Glutamatergic neuron (in vitro differentiated cells): ENCODE measurements at regions not wholly inside any gene's neighbourhood (a gene's known extent, or its start where the extent isn't known, plus 50 kb on each side); places are given as distances from the start of the nearest gene placed in this dataset.

Source experiments
- DNase-seq: peaks from one replicate; pipeline ENCODE4 v3.0.0; 2022
- H3K27ac Mint-ChIP-seq: one replicate; pipeline ENCODE4 v1.8.0; 2020; ENCODE audit warnings: mild to moderate bottlenecking, mixed read lengths, inconsistent platforms; ENCODE audit not compliant: unreplicated experiment
- H3K27me3 Mint-ChIP-seq: one replicate; pipeline ENCODE4 v1.8.0; 2020; ENCODE audit warnings: mild to moderate bottlenecking, moderate library complexity, mixed read lengths, inconsistent platforms; ENCODE audit not compliant: unreplicated experiment
- H3K36me3 Mint-ChIP-seq: one replicate; pipeline ENCODE4 v1.8.0; 2020; ENCODE audit warnings: mild to moderate bottlenecking, mixed read lengths, inconsistent platforms; ENCODE audit not compliant: unreplicated experiment
- H3K4me1 Mint-ChIP-seq: one replicate; pipeline ENCODE4 v1.8.0; 2020; ENCODE audit warnings: mild to moderate bottlenecking, low read depth, mixed read lengths, inconsistent platforms; ENCODE audit not compliant: unreplicated experiment
- H3K4me3 Mint-ChIP-seq: one replicate; pipeline ENCODE4 v1.8.0; 2020; ENCODE audit warnings: mild to moderate bottlenecking, mixed read lengths, inconsistent platforms; ENCODE audit not compliant: unreplicated experiment
- H3K9me3 Mint-ChIP-seq: one replicate; pipeline ENCODE4 v1.8.0; 2020; ENCODE audit warnings: mild to moderate bottlenecking, moderate library complexity, mixed read lengths, inconsistent platforms; ENCODE audit not compliant: unreplicated experiment
- TF ChIP-seq, protein P1 (sequence below): fragments of 200-600 bp; sonication (generic); IDR thresholded peaks from one replicate; pipeline ENCODE4 v1.5.0; 2021; ENCODE audit not compliant: partially characterized antibody, unreplicated experiment

GRCh38 chr2:163515836-163516235 is 220.0 kb downstream of the FIGN start:
- Mint-ChIP-seq H3K27me3 (no peaks in the 10 kb centered on the region), H3K27ac (no peak overlapping the region)
- no peak for DNase-seq

GRCh38 chr2:163505281-163505680 is 230.5 kb downstream of the FIGN start:
- no peak overlapping the region for H3K27ac Mint-ChIP-seq
- TF ChIP-seq, protein P1, sequence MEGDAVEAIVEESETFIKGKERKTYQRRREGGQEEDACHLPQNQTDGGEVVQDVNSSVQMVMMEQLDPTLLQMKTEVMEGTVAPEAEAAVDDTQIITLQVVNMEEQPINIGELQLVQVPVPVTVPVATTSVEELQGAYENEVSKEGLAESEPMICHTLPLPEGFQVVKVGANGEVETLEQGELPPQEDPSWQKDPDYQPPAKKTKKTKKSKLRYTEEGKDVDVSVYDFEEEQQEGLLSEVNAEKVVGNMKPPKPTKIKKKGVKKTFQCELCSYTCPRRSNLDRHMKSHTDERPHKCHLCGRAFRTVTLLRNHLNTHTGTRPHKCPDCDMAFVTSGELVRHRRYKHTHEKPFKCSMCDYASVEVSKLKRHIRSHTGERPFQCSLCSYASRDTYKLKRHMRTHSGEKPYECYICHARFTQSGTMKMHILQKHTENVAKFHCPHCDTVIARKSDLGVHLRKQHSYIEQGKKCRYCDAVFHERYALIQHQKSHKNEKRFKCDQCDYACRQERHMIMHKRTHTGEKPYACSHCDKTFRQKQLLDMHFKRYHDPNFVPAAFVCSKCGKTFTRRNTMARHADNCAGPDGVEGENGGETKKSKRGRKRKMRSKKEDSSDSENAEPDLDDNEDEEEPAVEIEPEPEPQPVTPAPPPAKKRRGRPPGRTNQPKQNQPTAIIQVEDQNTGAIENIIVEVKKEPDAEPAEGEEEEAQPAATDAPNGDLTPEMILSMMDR: no peak
- DNase-seq: no peak
- no peaks in the 10 kb centered on the region for H3K36me3 Mint-ChIP-seq
- H3K4me3 Mint-ChIP-seq: no peak overlapping the region
- H3K9me3 Mint-ChIP-seq: peaks cover 3% of the 10 kb centered on the region
- no peaks in the 10 kb centered on the region for H3K4me1 Mint-ChIP-seq
- H3K27me3 Mint-ChIP-seq: peaks cover 2% of the 10 kb centered on the region

More at GRCh38 chr2:163515836-163516235, 220.0 kb downstream of the FIGN start:
- Mint-ChIP-seq H3K36me3 (no peaks in the 10 kb centered on the region), H3K4me1 (no peaks in the 10 kb centered on the region), H3K9me3 (no peaks in the 10 kb centered on the region), H3K4me3 (no peak overlapping the region)
- TF ChIP-seq, protein P1: no peak

DNA sequence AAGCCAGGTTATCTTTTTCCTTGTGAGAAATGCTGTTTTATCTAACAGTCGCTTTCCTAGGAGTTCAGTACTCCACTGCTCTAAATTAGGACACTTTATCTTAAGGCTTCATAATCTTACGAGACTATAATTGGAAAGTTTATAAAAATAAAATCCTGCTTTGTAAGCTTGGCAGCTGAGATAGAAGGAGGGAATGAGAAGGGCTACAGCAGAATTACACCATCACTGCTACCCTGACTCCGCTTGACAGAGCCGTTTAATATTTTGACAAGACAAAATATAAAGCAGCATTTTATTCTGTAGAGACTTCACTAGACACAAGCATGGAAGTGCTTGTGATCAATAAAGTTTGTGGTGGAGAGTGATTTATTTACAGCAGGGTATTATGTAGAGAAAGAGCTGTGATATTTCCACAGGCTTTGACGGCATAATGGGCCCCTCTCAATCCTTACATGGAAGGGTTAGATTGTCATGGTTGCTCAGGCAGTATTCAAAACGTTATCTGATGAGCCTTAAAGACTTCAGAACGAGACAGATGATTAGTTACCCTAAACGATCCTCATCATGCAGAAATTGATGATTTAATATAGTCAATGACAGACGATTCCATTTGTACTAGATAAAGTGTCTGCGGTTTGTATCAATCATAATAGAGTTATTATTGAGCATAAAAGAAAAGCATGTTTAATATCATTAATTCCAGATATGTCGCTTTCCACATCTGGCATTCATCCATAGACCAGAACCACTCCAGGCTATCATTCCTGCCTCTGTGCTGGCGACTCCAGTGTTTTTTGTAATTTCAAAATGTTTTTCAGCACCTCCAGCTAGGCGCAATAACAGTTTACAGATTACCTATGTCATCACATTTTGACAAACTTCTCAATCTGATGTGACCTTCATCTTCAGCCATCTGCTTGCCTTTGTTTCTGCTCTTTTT is 242.2 kb downstream of the FIGN start:
- Mint-ChIP-seq H3K36me3 (no peaks in the 10 kb centered on the region), H3K4me3 (no peak overlapping the region)
- no peak for DNase-seq

DNA sequence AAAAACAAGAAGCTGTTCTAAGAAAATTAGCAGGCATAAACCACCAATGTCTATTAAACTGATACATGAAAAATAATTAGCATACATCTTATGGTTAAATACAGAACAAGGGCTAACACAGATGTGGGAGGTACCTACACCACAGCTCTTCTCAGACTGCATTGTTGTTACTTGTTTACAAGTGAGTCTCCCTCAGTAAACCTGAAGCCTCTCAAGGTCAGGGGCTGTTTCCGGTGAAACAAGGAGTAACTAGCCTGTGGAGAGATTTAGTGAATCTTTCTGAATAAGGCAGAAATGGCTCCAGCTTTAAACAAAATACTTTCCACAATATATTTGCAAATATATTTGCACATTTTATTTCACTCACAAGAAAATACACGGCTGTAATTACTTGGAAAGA is 244.0 kb downstream of the FIGN start:
- TF ChIP-seq, protein P1: no peak
- H3K27me3 Mint-ChIP-seq: no peaks in the 10 kb centered on the region
- no peak for DNase-seq
- H3K9me3 Mint-ChIP-seq: no peaks in the 10 kb centered on the region
- H3K4me1 Mint-ChIP-seq: no peaks in the 10 kb centered on the region
- H3K27ac Mint-ChIP-seq: no peak overlapping the region
- no peak overlapping the region for H3K4me3 Mint-ChIP-seq
- H3K36me3 Mint-ChIP-seq: no peaks in the 10 kb centered on the region

More for the DNA sequence above, 242.2 kb downstream of the FIGN start:
- H3K4me1 Mint-ChIP-seq: no peaks in the 10 kb centered on the region
- no peaks in the 10 kb centered on the region for H3K9me3 Mint-ChIP-seq
- H3K27ac Mint-ChIP-seq: no peak overlapping the region
- TF ChIP-seq, protein P1: no peak
- no peaks in the 10 kb centered on the region for H3K27me3 Mint-ChIP-seq

- Mint-ChIP-seq H3K27ac (no peak overlapping the region), H3K9me3 (no peaks in the 10 kb centered on the region), H3K4me1 (no peaks in the 10 kb centered on the region), H3K27me3 (no peaks in the 10 kb centered on the region), H3K36me3 (no peaks in the 10 kb centered on the region), H3K4me3 (no peak overlapping the region)
- DNase-seq: no peak
- TF ChIP-seq, protein P1: no peak
Observed at GRCh38 chr2:163490281-163490680, 245.5 kb downstream of the FIGN start.
